Hippocampal formation (tissue), 2 donors: ENCODE measurements at regions not wholly inside any gene's neighbourhood (a gene's known extent, or its start where the extent isn't known, plus 50 kb on each side); places are given as distances from the start of the nearest gene placed in this dataset.
"Not testable (repeated sequence)": the region's sequence is repeated elsewhere in the genome, so short reads cannot be mapped to it uniquely, and the experiment has no call there.

Experiments
- DNase-seq, 2 donors: peaks; one replicate each; lab custom pipeline; 2025; lab: John Stamatoyannopoulos, UW

DNA sequence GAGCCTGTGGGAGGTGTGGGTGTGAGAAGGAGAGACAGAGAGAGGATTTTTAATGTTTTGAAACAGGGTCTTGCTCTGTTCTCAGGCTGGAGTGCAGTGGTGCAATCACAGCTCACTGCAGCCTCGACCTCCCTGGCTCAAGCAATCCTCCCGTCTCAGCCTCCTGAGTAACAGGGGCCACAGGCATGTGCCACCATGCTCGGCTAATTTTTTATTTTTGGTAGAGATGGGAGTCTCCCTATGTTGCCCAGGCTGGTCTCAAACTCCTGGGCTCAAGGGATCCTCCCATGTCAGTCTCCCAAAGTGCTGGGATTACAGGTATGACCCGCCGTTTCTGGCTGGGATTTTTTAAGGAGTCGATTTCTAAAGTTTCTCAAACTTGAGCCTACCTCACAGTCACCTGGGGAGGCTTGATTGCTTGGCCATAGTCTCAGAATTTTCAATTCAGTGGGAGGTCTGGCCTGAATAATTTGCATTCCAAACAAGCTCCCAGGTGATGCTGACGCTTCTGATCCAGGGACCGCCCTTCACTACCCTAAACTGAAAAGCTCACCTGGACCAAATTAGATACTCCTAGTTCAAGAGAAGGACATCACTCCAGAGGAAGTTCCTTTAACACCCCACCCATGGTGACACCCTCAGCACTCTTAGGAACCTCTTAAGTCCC lies 70.8 kb upstream of the SLC1A4 start:
- DNase-seq: no peak

DNA sequence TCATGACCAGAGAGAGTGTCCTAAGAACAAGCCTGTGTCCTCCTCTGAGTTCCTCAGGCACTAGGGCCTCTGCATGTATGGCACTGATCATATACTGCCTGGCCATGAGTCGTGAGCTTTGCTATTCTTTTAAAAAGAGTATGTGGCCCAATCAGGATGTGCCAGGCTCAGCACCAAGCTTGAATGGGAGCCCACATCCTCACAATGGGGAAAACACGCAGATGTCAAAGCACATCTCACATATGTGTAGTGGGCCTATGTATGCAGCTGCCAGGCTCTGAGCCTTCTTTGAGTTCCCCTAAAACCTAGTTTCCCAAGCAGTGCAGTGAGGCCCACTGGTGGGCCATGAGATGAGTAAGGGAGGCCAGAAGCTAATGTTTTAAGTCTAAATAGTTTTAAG lies 69.9 kb upstream of the SLC1A4 start:
- no peak for DNase-seq

DNA sequence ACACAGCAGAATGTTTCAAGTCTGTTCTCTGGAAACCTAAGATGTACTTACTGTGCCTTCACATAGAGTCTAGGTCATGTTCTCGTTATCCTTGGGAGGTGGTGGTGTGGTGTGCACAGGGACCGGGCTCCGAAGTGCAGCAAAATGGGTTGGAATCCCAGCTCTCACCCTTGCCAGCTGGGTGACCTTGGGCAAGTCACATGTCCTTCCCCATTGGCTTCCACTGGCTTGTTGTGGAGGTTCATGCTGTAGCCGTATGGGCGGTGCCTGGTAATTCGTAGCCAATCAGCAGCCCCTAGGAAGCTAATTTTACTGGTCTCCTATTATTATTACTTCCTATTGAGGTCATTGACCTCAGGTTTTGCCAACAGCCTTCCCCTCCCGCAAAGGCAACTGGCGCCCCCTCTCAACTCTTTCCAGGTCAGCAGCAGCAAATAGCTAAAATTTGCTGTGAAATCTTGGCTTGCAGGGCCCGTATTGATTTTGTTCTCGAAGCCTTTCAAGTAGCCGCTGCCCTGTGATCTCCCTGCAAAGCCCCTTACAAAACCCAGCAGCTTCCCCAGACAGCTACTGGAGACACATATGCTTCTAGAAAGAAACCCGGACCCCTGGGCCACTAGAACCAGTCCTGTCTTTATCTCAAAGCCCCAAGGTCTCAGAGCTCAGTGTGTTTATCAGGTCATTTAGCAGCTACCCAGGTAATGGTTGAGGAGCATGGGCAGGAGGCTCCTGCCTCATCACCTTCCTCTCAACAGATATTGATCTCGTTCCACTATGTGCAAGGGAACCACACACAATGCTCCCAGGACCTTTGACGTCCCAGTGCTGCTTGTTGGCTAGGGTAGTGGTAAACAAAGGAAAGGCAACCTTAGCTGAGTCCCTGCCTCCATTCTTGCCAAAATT lies 66.5 kb upstream of the SLC1A4 start:
- peak in 1 of 2 donors; percentile 20 for DNase-seq

DNA sequence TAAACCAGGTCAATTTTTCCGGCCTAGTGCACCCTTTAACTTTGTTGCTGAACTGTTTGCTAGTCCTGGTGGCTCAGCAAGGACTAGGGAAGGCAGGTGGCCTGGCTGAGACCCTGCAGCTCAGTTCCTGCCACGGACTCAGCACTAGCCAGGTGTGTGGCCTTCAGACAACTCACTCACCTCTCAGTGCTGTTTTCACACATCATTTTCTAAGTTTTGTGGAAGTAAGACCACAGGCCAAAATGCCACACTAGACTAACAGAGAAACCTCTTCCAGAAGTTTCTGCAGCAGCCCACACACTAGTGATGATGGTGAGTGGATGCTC lies 65.9 kb upstream of the SLC1A4 start:
- DNase-seq: no peak

DNA sequence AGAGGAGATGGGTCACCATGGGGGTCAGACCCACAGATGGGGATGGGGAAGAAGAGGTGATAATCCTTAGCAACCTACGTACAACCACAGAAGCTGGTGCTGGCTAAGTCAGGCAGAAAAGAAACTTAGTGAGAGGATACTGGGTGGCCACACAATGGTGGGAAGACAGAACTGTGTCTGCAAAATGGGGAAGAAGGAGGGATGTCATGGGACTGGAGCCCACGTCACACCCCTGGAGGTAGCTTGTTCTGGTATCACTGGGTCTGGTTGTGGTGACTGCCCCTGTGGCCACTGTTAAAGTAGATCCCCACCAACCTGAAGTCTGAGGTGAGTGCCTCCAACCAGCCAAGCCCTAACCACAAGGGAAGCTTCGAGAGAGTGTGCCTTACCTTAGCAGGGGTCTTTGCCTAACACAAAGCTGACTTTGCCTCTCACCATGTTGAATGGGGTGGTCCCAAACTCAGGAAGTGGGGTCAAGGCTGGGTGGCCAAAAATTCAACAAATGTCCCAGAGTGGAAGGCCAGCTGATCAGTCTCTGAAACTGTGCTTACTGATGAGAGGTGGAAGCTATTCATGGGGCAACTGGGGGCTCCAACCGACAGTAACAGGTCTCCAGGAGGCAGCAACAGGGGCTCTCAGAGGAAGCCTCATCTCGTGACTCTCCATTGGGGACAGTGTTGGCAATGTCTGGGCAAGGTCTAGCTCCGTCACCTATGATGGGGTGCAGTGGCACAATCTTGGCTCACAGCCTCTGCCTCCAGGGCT lies 64.8 kb upstream of the SLC1A4 start:
- DNase-seq: no peak

DNA sequence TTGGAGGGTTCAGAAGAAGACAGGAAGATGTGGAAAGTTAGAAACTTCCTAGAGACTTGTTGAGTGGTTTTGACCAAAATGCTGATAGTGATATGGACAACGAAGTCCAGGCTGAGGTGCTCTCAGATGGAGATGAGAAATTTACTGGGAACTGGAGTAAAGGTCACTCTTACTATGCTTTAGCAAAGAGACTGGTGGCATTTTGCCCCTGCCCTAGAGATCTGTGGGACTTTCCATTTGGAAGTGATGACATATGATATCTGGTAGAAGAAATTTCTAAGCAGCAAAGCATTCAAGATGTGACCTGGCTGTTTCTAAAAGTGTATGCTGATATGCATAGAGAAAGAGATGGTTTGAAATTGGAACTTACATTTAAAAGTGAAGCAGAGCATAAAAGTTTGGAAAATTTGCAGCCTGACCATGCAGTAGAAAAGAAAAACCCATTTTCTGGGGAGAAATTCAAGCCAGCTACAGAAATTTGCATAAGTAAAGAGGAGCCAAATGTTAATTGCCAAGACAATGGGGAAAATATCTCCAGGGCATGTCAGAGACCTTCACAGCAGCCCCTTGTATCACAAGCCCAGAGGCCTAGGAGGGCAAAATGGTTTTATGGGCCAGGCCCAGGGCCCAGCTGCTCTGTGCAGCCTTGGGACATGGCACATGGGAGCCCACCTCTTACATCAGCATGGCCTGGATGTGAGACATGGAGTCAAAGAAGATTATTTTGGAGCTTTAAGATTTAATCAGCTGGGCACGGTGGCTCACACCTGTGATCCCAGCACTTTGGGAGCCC lies 63.1 kb upstream of the SLC1A4 start:
- not testable (repeated sequence) for DNase-seq

DNA sequence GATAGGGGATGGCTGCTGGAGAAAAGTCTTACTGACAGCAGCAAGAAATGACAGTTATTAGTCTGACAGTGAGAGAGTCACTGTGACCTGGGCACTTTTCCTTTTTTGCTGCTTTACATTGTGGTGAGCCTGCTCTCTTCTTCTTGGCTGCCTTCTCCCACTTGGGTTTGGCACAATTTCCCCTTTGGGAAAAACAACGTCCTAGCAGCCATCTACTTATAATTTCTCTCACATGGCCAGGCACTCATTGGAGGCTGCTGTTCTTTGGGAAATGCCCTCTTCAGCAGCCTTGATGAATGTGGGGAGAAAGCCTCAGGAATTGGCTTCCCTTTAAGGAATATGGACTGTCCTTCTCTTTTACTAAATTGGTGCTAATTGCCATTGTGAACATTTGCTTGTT lies 60.4 kb upstream of the SLC1A4 start:
- peak in 1 of 2 donors; percentile 13 for DNase-seq

DNA sequence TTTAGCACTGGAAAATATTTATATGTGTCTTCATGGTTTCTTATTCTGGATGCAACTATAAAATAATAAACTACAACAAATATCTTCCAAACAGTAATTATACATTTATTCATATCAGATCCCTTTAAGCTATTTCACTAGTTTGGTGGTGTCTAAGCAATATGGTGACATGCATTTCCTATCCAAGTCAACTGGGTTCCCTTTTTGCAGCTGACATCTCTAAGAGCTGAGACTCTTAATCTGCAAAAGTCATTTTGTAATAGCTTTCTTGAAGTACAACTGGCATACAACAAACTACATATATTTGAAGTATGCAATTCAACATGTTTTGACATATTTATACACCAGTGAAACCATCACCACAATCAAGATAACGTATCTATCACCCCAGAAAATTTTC lies 59.9 kb upstream of the SLC1A4 start:
- DNase-seq: no peak

DNA sequence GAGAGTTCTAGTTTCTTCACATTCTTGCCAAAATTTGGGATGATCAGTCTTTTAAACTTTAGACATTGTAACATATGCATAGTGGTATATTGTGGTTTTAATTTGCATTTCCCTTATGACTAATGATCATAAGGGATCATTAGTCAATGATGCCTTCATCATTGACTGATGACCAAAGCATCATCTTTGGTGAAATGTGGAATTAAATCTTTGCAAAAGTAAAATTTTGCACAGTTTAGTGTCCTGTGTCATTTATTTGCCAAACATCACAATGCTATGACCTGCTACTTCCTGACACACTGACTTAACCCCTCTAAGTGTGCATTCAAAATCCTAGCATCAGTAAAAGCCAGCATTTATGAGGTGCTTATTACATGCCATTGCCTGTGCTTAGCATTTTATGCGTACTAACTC lies 58.9 kb upstream of the SLC1A4 start:
- no peak for DNase-seq

DNA sequence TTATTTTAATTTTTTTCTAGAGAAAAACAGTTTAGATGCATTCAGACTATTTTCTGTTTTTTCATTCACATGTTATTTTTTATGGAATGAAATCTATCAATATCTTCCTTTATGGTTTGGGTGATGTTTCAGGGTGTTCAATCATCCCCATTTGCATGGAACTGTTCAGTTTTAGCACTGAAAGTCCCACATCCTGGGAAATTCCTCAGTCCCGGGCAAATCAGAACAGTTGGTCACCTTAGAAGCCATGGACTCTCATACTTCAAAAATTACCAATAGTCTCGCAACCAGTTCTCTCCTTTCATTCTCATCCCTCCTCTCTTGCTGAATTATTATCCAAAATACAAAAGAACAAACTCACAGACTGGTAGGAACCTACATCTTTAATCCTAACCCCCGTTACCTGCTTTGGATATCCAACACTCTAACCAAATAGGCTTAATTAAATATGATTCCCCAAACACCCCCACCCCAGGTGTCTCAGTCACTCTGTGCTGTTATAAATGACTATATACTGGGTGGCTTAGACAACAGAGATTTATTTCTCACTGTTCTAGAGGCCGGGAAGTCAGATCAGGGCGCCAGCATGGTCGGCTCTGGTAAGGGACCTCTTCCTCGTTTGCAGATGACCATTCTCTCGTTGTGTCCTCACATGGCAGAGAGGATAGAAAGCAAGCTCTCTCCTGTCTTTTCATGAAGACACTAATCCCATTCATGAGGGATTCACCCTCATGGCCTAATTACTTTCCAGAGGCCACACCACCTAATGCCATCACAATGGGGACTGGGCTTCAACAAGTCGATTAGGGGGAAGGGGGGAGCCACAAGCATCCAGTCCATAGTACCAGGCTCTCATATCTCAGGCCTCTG lies 57.7 kb upstream of the SLC1A4 start:
- no peak for DNase-seq

DNA sequence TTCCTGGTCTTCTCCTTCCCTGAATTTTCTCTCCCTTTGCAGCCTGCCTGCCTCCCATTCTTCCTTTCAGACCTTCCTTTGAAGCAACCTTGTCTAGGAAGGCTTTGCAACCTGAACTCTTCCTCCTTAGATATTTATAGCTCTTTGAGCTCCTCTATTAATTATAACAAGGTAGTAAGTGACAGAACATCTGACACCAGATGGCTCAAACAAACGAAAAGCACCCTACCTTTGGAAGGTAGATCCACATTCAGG lies 57.2 kb upstream of the SLC1A4 start:
- DNase-seq: no peak

DNA sequence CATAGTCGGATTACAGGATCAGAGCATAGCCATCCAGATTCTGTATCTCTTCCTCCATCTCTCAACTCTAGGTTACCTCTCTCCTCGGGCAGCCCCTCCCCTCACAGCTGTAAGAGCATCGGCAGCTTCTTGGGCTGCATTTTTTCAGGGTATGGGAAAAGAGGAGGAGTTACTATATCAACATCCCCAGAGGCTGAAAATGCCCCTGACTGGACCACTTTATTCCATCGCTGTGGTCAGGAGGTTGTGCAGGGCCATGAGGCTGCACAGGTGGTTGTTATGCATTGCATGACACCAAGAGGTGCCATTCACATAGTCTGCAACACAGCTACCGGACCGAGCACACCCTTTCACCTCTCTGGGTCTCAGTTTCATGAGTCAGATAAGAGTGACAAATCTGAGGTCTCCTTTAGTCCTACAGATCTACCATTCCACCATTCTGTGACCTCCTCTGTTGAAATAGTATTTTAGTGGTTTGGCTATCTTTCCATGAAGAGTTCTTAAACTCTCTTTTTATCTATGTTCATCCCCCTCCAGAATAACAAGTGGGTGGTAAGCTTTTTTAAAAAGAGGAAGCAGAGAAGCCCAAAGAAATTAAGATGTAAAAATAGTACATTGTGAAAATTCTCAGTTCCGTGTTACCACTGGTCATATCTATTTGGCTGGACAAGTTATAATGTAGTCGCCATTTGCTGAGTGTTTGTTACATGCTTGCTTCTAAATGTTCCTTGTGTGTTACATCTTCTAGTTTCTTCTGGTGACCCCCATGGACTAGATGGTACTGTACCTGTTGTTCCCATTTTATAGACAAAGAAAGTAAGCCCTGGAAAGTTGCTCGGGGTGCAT lies 56.6 kb upstream of the SLC1A4 start:
- DNase-seq: no peak

DNA sequence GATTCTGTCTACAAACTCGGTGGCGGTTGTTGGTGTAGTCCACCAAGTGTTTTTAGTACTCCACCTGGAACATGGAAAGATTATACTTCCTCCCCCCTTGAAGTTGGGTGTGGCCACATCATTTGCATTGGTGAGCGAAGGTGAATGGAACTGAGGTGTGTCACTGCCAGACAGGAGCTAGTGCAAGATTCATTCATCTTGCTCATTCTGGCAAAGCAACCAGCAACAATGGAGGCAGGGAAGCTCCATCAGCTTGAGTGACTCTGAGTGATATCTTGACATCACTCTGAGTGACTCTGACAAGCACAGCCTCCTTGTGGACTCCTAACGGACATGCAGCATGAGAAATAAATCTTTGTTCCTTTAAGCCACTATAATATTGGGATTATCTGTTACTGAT lies 54.7 kb upstream of the SLC1A4 start:
- no peak for DNase-seq

DNA sequence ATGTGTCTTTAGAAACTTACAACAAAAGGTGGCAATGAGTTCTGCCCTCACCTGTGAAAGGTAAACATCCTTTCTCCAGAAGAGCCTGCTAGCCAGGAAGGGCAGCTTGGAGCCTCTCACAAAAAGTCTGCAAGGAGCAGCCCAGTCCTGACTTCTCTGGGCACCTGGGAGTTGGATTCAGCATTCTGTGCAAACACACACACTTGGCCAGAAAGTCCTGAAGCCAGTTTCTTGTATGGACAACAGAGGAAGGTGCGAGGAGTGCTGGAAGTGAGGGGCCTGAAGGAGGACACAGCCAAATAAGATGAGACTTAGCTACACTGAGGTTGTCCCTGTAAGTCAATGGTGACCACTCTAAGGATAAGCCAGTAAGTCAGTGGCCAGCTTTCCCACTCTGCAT lies 52.4 kb upstream of the SLC1A4 start:
- DNase-seq: no peak

DNA sequence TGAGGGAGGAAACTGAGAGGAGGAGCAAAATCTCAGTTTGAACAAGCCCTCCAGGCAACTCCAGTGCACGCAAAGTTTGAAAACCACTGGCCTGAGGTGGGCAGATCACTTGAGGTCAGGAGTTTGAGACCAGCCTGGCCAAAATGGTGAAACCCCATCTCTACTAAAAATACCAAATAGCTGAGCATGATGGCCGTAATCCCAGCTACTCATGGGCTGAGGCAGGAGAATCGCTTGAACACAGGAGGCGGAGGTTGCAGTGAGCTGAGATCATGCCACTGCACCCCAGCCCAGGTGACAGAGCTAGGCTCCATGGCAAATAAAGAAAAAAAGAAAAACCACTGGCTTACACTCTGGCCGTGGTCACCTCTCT lies 51.9 kb upstream of the SLC1A4 start:
- not testable (repeated sequence) for DNase-seq

DNA sequence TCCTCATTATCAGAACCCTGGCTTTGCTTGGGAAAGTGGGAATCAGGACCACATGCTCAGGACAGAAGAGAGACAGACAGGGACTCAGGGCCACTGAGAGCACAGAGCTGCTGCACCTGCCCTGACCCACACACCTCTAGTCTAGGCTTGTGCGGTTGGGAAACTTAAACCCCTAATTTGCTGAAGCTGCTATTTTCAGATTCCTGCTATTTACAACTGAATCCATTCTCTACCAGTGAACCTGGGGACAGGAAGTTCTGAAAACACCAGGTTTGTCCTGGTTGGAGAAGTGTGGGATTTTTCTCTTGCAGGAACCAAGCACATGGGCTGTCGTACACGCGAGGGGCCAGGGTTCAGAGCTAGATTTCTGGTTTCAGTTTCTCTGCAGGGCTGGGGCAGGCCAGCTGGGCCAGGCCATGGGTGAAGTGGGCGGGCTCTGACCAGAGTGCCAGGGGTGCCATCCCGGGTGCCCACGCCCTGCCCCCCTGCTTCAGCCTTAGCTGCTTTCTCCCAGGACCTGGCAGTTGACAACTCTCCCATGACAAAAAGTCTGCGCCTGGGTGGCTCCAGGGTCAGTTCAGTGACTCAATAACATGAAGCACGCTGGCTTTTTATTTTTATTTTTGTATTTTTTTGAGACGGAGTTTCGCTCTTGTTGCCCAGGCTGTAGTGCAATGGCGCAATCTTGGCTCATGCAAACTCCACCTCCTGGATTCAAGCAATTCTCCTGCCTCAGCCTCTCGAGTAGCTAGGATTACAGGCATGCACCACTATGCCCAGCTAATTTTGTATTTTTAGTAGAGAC lies 51.3 kb upstream of the SLC1A4 start:
- DNase-seq: peak in 1 of 2 donors; percentile 18

DNA sequence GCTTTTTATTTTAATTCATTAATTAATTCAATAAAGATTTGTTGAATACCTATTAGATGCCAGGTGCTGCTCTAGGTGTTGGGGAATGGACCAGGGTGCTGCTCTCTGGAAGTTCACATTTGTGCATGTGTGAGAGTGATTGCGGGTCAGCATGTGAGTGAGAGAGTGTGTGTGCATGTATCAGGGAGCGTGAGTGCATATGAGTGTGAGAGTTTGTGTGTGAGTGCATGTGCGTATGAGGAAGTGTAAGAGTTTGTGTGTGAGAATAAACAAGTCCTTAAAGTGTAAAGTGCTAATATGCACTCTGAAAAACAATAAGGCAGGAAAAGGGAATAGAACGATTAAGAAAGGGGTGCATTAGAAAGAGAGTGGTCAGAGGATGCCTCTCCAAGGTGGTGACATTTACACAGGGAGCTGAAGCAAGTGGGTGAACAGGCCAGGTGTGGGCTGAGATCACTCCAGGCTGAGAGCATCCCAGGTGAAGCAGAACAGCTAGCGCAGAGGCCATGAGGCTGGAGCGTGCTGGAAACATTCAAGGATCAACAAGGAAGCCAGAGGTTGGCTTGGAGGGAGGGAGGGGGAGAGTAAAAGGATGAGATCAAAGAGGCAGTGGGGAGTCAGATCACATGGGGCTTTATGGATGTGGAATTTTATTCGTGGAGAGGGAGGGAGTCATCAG lies 50.5 kb upstream of the SLC1A4 start:
- DNase-seq: no peak

DNA sequence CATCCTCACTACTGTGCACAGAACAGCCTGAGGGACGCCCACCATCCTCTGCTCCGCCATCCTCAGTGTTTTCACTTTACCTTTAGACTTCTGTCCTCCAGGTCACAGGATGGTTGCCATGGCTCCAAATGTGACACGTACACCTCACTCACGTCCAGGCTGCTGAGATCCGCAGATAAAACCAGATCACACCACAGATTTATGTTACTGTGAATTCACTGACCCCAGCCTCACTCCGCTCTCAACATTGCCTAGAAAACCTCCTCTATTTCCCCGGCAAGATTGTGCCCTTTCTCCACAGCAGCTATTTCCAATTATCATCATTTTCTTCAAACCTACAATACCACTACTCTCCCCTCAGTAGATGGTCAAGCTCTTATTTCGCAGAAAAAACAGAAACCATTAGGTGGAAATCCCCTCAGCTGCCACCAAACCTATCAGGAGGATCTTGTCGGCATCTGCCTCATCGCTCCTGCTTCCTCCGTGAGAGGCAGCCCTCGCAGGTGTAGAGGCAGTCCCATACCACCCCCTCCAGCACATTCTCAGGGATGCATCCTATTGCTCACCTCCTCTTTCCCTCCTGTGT lies 49.8 kb upstream of the SLC1A4 start:
- DNase-seq: no peak
